ENCODE measurements at regions not wholly inside any gene's neighbourhood (a gene's known extent, or its start where the extent isn't known, plus 50 kb on each side); places are given as distances from the start of the nearest gene placed in this dataset.

- TF ChIP-seq EZH2 (IDR thresholded peaks at IDR 0.05; ENCODE audit: insufficient read depth, poor library complexity, severe bottlenecking) (no peak), EZH2phosphoT487 (IDR thresholded peaks at IDR 0.05; ENCODE audit: insufficient read depth, low read depth) (no peak)
Observed at GRCh38 chr9:33690143-33690933, 105.0 kb upstream of the PRSS3 start.
